ENCODE measurements at regions not wholly inside any gene's neighbourhood (a gene's known extent, or its start where the extent isn't known, plus 50 kb on each side); places are given as distances from the start of the nearest gene placed in this dataset.

DNA sequence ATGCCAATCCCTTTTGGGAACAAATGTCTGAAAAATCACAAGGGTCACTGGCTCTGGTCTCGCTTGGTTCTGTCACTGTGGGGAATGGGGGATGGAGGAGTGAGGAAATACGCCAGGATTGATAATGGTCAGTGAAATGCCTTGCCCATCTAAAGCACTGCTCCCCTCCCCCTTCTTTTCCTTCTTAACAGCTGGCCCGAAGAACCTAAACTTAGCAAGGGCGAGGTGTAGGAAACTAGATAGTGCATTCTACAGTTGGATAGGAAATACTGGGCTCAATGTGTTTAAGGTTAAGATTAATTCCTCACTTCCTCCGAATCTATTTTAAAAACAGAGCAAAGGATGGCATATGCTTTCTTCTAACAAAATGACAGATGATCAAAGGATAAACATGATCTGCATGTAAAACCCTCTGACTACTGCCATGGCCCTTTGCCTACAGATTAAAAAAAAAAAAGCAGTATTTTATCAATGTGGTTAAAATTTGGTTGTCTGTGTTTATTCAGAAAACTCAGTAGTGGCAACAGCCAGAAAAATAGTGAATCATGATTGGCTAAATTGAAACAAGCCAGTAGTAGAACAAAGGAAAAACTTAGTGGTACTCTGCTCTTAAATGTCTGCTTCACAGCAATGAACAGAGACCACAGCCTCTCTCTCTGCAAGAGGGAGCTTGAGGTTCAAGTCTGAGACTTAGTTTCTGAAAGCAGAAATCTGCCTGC lies 86.1 kb upstream of the VAV3 start:
- peak; percentile 20 for DNase-seq (ENCODE audit: low spot score)

DNA sequence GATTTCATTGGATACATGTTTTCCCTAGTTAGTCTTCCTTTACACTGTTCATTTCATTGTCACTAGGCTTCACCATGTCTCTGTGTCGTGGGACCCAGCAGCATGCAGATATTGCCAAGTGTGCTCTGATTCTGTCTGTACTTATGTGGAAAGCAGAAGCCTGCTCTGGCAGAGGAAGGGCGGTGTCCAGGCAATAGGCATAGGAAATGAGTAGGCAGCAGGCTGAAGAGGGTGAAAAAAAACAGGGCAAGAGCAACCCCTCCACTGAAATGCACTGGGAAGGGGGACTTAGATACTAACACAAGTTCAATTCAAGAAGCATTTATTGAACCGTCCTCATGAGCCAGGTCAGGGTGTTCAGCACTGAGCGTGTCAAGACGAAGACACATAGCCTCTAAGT lies 85.2 kb upstream of the VAV3 start:
- DNase-seq (ENCODE audit: low spot score) = no peak

DNA sequence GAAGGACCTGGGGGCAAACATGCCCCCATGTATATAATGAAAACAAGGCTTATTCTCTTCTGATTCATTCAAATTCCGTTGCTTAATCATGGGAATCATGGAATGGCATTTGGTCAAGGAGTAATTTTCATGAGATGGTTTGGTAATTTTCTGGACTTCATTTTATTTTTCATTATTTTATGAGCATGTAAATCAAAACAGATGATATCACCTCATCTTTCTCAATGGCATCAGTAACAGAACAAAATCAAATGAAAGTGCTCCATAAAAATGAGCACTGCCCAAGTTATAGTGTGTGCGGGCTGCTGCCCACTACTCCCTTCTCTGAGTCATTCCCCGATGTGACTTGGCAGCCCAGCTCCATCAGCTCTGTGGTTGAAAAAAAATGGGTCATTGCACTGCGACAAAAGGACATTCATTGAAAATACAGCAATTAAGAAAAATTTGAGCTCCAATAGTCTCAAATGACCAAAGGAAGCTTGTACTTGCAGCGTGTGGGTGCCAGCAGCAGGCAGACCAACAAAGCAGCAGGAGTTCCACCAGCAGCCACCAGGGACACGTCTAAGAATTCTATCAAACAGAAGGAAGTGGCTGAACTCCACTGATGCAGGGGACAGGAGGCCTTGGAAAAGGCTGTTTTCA lies 84.3 kb upstream of the VAV3 start:
- DNase-seq (ENCODE audit: low spot score) = no peak

DNA sequence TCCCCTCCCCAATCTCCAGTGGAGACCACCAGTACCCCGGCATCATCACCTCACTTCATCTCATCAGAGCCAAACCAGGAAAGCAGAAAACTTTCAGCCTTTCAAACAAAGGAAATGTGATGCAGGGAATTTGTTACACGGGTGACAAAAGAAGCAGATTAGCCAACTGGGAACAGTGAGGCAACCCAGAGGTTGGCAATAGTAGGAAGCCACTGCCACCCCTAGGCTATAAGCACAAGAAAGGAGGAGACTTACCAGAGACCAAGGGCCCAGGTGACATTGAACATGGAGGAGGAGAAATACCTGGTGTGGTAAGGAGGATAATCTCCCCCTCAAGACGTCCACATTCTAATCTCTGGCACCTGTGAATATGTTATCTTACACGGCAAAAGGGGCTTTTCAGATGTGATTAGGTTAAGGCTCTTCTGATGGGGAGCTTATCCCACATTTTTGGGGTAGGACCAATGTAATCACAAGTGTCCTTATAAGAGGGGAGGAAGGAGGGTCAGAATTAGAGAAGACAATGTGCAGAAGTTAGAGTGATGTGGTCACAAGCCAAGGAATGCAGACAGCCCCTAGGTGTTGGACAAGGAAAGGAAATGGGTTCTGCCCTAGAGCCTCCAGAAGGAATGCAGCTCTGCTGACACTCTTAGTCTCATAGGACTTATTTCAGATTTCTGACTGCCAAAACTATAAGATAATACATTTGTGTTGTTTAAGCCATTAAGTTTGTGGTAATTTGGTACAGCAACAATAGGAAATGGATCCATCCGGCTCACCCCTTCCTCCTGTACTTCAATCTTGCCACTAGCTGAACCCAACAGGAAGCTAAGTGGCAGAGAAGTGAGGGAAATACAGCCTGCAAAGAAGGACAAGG lies 83.6 kb upstream of the VAV3 start:
- no peak for DNase-seq (ENCODE audit: low spot score)

DNA sequence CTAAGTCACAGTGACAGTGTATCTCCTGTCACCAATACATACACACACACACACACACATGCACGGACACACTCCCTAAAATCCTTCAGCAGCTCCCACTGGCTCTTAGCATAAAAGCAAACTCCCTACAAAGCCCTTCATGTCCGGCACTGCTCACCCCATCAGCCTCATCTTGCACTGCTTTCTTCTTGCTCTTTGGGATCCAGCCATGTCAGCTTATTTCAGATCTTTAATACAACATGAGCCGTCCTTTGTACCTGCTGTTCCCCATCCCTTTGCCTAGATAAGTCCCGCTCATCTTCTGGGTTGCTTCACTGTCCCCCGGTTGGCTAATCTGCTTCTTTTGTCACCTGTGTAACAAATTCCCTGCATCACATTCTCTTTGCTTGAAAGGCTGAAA lies 82.1 kb upstream of the VAV3 start:
- DNase-seq (ENCODE audit: low spot score) = no peak

DNA sequence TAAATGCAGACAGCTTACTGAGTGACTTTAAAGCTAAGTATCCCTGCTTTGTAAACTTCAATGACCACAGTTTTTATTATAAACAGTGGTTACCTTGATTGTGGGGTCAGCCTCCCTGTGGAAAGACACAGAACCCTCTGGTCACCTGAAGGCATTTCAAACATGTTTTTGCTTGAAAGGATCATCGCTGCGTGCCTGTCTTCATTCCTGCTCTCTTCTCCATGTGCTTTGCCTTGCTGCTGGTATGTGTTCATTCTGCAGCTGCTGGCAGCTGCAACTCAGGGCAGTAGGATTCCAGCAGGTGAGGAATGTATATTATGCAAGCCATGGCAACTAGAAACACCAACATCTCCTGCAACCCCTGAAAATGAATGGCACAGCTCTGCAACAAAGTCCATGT lies 81.0 kb upstream of the VAV3 start:
- peak; percentile 38 for DNase-seq (ENCODE audit: low spot score)

DNA sequence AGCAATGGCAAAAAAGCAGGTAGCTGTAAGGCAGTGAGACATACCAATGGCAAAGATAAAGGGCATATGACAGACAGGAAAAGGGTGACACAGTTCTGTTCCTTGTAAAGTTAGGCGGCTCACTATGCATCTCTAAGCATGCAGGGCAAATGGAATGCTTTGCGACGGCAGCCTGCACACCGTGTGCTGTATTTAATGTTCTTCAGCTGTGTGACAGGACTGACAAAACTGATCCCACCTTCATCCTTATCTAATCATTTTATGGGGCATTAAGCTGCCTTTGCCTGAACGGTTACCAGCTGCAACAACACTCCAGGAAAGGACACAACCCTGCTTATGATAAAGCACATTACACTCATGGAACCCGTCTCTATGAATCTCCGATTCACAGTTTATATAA lies 80.5 kb upstream of the VAV3 start:
- DNase-seq (ENCODE audit: low spot score) = peak; percentile 43

DNA sequence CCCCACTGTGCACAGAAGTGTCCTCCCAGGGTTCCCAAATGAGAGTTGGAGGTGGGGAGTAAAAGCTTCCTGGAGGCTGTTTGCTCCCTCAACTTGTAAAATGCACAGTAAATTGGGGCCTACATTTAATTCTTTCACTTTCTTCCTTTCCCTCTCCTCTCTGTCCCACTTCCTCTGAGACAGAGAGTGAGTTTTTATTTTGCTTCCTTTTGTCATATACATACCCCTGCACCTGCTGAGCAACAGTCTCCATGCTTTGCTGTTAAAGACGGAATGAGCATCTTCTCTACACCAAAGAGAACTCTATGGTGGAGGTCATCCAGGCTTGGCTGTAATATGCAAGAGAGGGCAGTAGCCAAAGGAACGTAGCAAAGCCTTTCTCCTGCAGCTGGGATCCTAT lies 79.3 kb upstream of the VAV3 start:
- DNase-seq (ENCODE audit: low spot score) = no peak

DNA sequence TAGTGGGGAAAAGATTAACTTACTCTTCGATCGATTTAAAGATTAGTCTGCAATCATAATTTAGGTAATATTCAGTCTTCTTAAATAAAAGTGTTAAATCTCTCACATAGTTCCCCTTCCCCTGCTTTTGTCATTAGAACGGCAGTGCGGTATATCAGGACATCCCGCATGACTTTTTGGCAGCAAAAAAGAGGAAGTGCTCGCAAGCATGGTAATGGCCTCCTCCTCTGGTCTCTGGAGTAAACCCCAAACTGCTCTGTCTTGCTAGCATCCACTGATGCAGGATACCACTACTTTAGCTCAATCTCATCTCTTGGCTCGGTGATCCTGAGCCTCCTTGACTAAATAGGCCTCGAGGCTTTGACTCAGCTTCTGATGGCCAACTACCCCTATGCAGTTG lies 78.7 kb upstream of the VAV3 start:
- DNase-seq (ENCODE audit: low spot score) = no peak

DNA sequence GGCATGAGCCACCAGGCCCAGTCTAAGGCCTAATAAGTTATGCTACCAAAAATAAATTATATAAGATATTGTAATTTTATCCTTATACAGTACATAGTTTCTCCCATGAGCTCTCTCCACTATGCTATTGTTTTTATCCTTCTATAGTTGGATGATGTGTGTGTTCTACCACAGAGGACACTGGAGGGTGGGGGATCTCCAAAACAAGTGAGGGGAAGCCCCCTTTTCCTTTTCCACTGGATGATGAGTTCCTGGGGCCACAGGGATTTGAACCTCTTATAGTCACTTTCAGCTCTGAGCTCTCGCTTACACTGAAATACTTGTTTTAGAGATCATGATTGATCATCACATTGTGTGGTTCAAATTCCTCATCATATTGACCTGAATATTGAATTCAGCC lies 77.6 kb upstream of the VAV3 start:
- no peak for DNase-seq (ENCODE audit: low spot score)

DNA sequence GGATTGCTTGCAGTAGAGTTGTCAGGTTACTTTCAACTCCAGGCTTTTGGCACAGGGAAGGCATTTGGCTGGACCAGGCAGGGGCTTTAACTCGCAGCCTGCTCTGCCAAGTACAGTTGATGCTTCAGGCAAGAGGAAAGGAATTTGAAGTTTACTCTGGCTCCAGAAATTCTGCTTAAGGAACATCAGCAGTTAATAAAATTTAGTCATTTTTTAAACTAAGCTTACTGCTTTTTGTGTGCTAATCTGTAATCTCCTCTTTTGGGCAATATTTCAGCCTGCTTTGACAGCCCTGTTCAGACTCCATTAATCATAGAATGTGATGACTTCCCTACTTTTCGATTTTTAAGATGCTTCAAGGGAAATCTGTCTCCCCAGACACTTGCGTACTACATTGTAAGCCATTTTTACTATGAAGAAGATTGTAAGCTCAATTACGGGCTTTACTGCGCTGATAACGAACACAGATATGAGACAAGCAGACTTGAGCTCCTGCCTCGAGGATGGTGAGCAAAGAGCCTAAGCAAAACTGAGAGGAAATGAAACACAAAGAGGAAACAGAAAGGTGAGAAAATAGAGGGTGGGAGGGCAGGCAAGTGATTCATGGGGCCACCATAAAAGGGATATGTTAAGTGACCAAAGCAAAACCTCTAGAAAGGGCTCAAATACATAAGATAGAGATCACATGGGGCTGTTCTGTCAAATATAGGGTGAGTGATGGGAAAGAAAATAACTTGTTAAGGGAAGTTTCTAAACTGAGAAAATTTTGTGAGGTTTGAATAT lies 76.6 kb upstream of the VAV3 start:
- DNase-seq (ENCODE audit: low spot score) = peak; percentile 92

DNA sequence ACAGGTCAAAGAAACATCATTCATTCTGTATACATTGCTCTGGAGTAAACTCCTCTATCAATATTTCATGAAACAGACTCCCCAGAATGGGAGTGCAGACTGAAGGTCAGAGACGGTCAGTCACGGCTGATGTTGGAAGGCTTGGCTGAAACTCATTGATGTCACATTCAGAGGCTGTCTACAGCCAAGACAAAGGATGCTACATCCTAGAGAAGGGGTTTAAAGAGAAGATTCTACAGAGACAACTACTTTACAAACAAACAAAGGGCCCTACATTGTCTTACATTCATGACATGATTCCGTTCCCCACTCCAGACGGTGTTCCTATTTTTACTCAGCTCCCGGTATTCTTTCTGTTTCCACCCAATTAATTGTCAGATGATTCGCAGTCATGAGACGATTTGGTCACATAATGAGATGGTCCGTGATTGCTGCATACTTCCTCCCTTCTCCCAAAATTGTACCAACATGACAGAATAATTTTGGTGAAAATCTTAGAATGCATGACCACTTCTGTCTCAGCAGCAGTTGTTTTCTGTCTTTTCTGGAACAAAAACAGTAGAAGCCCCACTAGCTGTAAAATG lies 73.8 kb upstream of the VAV3 start:
- DNase-seq (ENCODE audit: low spot score) = no peak

DNA sequence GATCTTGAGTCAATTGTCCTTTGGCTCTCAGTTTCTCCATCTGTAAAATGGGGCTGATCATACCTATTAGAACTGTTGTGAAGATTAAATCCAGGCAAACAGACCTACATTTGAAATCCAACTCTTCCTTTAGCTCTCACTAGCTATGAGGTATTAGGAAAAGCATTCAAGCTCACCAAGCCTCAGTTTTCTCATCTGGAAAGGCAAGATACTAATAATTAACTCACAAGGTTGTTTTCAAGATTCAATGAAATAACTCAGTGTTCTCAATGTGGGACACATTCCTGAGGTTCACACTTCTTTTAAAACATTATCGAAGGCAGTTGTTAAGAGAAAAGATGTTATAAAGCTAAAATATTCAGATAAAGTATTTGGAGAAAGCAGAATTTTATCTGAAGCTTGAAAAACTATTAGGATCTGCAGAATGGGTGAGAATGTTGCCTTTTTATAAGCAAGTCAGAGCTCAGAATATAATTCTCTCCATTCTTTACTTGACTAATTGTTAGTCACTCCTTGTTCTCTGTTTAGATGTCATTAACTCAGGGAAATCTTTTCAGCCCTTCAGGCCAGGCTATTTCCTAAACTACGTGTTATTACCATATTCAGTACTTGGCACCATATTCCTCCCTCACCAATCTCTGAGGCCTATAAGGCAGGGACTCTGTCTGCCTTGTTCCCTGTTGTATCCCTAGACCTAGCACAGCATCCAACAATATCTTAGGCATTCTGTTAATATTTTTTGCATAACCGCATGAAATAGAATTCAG lies 72.0 kb upstream of the VAV3 start:
- no peak for DNase-seq (ENCODE audit: low spot score)

DNA sequence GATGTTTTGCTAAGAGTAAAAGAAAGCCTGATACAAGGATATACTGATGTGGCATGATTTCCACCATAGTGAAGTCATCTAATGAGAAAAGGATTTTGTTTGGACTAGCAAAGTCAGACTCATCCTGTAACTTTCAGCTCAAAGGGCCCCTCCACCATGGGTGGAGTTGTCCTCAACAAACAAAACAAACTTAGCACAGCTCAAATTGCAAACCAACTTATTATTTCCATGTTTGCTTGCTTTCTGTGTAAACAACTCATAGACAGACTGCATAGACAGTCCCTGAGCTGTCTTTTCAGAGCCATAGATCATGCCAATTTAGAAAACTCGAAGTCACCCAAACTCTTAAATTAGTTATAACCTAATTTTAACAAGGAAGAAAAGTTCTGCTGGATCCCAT lies 69.4 kb upstream of the VAV3 start:
- DNase-seq (ENCODE audit: low spot score) = no peak

DNA sequence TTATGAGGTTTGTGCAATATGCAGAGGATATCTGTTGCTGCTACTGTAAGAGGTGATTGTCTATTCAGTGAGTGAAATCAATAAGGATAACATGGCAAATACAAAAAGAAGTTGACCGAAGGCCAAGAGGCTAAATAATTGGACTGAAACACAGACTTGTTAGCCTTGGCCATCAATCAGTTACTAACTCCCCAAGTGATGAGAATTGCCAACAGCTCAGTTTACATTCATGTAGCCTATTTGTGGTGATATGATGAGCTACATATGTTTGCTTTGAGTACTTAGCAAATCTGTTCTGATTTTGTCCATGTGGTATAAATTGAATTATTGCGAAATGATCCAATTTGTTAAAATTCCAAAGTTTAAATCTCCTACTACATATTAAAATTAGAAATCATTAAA lies 68.6 kb upstream of the VAV3 start:
- DNase-seq (ENCODE audit: low spot score) = no peak

DNA sequence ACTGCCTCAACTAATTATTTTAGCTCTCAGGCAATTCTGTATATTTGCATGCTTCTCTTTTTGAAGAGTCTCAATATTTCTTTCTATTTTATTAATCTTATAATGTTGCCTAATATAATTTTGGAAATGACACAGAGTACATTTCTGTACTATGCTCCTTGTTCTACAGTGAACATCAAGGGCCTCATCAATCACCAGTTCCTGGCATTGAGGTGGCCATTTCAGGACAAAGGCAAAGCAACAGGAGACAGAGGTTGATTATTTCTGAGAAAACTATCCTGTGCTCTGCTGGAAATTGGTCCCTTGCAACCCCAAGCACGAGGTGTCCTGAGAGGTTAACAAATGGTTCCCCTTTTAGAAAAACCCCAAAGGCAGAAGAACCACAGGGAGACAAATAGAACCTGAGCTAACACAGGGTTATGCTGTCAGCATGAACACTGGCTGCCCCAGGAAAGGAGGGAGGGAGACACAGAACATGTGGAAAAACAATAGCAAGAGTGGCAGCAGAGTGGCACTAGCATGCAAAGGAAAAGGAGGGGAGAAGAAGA lies 63.9 kb upstream of the VAV3 start:
- no peak for DNase-seq (ENCODE audit: low spot score)

DNA sequence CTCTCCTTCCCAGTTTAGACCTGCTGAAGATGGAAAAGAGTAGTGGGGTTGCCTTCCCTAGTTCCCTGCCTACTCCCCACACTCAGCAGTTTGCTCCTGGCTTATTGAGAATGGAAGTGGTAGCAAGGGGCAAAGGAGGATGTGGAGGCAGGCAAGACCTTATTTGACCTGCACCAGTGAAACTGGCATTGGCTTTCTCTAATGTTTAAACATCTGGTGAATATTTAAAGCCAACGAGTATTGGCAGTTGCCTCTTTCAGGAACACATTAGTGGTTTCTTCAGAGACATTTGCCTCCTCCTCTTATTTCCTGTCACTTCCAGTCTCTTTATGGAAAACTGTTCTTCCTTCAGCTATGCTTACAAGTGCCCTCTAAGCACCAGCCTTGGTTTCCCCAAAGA lies 62.4 kb upstream of the VAV3 start:
- no peak for DNase-seq (ENCODE audit: low spot score)

DNA sequence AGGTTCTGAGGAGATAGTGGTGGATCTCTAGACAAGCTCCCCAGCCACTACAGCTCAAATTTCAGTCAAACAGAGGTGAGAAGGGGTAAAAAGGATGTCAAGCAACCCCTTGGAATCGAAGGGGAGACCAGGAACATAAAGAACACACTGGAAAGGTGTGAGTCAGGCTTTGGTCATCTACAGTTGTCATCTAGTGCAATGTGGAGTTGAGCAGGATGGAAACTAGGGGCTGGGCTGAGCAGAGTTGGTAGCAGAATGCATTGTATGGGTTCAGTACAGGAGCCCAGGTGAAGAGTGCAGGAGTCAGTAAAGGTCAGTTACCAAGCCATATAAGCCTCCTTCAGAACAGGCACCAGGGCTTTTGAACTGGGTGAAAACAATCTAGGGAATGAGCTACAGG lies 52.7 kb upstream of the VAV3 start:
- DNase-seq (ENCODE audit: low spot score) = no peak

DNA sequence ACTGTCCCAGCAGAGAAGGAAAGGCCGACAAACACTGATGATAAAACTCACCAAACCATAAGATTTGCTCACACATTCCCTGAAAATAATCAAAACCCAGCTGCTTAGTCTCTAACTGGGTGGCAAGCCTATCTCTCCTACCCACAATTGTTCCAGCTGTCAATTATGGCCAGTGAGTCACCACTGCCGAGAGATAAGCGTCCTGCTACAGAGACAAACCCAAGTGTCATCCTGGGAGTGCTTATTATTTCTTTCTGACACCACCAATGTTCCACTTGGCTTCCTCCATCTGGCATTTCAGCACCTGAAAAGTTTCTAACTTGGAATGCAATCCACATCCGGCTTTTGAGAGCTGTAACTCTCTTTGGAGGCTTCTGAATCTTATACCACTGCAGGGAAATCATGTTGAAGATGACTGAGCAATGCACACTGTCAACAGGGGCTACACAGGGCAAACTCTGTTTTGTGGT lies 51.5 kb upstream of the VAV3 start:
- DNase-seq (ENCODE audit: low spot score) = peak; percentile 10

Measured in umbilical cord (tissue), 1 donor.